GM18520 (cell line): ENCODE measurements at regions not wholly inside any gene's neighbourhood (a gene's known extent, or its start where the extent isn't known, plus 50 kb on each side); places are given as distances from the start of the nearest gene placed in this dataset.

Experiments
- ATAC-seq: cut with Tn5 transposase; IDR thresholded peaks from one replicate; pipeline ENCODE4 v1.9.1; 2021; ENCODE audit not compliant: unreplicated experiment

DNA sequence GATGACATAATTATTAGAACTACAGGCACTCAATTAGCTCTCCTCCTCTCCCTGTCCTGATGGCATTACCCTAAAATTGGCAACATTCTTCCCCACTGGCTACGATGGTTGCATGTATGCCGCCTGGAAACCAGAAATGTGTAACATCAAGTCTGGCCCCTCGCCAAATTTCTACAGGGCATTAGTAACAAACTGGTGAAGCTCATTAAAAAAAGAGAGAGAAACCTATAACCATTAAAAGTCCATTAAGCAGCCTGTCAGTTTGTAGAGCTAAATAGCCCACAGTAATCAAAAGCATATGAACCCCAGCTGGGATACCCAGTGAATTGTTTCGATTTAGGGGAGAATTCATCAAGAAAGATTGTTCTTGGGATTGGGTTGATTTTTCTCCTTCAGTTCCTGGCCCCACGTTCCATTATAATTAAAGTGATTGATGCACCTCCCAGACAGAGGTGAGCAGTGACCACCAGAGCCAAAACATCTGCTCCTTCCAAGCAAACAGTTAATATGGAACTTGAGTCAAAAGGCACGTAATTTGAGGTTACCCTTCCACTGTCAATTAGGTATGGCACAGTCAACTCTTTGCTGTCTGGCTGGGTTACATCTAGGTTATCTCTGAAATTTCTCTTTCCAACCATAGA is 208.6 kb downstream of the C1D start:
- ATAC-seq, result no peak

DNA sequence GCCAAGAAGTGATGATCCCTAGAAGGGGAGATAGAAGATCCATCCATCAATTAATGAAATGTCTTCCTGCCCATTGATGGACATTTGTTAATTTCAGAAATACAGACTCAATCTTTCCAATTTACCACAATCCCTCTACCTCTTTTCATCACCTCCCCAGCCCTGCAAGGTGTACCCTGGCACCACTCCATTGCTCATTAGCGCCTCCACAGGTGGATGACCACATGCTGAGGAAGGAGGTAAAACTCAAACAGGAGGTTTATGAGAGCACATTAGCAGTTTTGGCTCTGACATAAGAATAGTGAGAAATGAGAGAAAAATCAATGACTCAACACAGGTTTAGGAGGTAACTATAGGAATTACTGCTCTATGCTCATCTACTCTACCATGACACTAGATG is 208.0 kb downstream of the C1D start:
- no peak for ATAC-seq

DNA sequence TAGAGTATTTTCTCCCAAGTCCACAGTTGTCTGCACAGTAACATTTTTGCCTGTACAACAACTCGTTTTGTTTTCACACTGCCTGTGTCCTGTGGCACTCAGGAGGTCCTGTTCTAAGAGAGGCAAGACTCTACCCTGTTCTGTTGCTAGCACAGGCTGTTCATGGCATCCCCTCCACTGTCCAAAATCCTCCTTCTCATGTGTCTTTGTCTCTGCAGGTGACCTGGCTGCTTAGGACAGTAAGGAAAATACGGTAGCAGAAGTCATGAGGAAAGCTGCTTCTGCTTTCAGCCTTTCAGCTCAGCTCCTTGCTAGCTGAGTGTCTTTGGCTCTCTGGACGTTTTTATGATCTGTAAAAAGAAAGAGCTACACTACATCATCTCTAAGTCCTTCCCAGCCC is 205.9 kb downstream of the C1D start:
- no peak for ATAC-seq

DNA sequence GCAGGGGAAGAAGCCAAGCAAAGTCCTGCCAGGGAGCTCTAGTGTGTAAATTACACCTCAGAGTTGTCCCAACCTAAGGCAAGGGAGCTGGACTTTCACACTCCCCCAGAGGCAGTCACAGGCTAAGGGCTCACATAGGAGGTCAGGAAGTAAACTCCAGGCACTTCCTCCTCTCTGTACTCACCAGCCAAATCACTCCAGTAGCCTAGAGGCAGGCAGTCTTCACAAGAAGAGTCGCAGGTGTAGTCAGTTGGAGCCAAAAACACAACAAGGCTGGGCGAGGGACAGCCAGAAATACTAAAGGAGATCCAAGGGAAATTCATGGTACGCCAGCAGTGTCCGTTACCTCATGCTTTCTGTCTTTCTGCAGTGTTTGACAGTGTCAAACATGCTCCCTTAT is 205.0 kb downstream of the C1D start:
- no peak for ATAC-seq

DNA sequence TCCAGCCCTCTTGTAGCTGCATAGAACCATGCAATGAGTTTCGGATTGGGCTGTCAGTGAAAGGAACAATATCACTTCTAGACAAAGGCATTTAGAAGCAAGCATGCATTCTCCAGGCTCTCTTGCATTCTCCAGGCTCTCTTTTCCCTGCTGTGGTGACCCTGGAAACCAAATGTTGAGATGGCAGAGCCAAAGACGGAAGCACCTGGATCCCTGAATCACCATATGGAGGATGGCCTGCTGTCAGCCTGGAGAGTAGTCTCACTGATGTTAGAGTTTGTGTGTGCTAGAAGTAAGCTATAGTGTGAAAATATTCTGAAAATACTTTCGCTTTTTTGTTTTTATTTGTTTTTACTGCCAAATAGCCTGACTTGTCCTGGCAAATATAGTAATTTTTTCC is 203.9 kb downstream of the C1D start:
- ATAC-seq, result no peak

DNA sequence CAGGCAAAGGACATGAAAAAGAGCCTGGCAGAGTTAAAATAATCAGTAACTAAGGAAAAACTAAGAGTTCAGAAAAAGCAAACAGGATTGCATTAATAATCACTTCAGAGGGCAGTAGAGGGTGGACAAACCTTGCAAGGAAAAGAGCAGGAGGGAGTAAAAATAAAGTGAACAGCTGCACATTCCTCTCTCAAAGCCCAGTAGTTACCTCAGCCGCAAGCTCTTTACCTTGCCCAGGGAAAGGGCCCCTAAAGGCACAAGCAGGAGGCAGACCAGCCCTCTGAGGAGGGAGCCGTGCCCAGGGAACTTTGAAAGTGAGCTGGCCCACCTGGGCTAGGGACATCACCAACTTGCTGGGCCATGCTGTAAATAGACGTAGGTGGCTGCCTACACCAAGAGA is 196.9 kb downstream of the C1D start:
- ATAC-seq, result no peak

DNA sequence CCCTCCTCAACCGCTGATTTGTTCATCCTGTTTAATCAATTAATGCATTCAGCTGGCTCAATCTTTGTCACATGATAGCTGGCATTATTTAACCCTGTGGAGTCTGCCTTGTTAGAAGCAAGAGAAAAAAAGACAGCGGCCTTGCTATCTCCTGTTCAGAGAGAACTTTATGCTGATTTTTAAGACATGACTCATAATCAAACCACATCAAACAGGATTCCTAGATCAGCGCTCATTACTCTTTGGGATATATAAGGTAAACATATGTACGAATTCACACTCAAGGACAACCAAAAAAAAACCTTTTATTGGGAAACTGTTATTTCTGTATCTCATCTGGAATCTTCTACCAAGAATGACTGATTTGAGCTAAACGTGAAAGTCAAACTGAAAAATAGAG is 195.1 kb downstream of the C1D start:
- no peak for ATAC-seq

DNA sequence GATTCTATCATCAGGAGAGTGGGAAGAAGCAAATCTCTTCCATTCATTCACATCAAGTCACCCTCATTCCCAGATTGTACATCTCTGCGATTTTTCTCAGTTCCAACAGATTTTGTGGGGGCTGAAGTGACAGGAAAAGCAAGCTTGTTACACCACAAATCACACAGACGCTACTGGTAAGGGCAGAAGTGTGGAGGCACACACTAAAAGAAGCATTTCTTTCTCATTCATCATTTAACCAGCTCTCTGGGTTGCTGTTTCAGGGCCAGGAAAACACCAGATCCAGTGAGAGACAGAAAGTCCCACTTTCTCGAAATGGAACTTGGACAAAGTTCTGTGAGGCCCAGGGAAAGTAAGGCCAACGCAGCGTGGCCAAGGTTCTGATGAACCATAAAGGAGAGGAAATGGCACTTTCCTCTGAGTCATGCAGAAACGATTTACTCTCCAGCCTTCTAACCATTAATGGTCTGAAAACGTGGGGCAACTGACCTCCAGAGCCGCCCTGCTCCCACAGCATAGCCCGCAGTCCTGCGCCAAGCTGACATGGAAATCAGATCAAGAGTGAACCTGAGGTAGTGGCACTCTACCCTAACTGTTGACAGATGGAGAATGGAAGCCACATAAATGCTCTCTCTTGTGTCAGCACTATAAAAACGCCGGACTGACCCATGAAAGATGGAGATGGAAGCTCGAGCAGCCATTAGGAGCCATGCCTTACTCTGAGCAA is 191.0 kb downstream of the C1D start:
- no peak for ATAC-seq

DNA sequence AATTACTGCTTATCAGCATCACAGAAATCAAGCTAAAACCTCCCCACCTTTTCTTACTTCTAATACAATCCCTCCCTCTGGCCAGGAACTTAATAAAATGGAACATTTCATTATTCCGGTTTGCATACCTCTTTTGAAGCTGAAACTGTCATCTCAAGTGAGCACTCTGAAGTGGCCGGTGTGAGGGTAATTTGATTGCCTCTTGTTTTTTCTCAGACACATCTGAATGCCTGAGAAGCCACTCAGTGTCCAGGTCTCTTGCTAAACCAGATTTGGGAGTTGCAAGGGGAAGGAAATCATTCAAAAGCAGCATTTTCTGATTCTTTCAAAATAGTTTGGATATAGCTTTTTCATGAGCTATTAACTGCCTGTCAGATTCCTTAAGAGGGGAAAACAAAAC is 190.3 kb downstream of the C1D start:
- ATAC-seq, result no peak

DNA sequence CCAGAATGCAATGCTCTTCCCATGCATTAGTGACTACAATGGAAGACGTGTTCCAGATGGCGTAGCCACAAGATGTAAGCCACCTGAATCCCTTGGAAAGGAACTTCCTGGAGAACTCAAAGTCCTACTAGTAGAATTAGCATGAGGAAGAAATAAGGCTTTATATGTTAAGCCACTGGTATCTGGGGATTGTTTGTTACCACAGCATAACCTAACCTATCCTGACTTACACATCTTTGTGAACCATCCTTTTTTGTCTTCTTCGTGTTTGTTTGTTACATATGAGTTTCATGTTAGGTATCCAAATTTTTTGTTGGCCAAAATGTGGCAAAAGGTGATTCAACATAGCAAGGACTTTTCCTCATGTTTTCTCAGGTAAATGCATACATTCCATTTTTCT is 188.9 kb downstream of the C1D start:
- ATAC-seq, result no peak

DNA sequence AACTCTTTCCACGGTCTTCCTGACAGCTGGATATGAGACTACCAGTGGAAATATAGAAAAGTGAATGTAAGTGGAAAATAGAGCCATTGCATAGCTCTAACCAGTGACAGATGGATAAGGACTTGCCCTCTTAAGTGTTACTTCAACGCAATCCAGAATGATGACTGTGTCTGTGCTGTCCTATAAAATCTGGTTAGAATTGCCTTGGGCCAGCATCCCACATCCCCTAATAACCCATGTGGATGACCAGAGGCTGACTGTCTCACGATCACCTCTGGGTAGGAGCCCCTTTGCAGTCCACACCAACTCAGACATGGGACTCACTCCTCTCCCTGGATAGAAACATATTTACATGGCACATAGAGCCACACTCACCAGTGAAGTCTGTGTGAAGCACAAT is 186.6 kb downstream of the C1D start:
- ATAC-seq, result no peak

DNA sequence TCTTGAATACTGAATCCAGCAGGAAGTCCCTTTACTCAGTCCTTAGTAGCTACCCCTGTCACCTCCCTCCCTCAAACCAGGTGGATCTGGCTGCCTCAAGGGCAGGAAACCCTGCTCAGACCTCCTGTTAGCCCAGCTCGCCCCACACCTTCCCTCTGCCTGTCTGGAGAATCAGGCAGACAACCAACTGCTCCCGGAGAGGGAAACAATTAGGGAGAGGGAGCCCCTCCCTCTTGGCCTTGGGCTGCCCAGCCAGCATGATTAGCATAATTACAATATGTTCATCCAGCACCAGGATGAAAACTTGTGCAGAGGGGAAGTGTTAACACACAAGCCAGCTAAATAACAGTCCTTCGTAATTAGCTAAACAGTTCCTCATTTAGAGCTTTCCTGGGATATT is 185.5 kb downstream of the C1D start:
- no peak for ATAC-seq

DNA sequence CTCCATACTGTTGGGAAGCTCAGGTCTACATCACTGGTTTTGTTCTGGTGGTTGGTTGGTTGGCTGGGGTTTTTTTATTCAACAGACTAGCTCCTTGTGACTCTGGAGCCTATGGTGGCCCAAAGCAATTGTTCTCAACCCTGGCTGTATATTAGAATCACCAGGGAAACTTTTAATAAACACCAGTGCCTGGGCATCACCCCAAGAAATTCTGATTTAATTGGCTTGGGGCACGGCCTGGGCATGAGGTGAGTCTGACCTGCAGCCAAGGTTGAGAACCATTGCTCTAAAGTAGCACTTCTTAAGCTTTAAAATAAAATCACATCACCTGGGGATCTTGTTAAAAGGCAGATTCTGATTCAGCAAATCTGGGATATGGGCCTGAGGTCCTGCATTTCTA is 184.1 kb downstream of the C1D start:
- ATAC-seq, result no peak

DNA sequence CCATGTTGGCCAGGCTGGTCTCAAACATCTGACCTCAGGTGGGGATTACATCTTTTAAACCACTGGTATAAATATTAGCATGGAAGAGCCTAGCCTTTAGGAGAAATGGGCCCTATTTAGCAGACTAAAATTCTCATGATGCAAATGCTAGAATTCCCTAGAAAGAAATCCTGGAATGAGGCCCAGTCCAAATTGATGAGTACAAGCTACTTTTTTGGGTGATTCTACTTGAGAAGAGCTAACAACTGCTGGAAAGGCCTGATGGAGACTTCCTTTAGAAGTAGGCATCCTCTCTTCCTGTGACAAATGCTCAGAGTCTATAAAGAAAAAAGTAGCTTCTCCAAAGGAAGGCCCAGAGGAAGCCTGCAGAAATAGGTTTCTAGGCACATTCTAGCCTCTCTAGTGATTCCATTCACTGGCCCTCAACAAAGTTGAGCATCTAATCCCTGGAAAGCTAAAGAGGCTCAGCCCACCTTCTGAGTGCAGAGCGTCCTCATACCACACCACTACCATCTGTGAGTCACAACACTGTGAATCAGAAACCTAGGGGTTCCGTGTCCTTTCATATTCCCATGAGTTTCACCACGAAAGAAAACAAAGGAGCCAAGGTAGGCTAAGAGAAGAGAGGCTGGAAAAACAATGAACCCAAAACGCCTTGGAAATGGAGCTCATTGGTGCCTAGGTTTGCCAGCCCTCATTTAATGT is 183.1 kb downstream of the C1D start:
- ATAC-seq, result no peak

DNA sequence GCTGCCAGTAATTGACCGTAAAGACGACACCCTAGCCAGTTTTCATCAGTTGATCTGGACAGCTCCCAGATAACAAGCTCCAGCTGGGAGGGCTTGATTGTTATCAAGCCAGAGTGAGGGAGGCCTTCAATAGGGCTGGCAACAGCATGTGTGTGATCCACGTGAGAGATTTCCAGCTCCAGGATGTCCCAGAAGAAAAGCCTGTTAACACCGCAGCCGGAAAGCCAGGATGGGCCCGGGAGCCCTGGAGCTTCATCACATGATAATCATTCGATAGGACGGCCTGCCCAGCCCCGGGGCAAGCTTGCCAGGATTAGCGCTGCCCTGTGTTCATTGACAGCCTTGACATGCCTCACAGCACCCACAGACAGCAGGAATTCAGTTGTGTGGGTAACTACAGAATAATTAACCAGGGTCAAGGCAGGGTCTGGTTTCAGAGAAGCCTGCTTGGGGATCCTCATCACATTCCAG is 182.5 kb downstream of the C1D start:
- ATAC-seq, result no peak

DNA sequence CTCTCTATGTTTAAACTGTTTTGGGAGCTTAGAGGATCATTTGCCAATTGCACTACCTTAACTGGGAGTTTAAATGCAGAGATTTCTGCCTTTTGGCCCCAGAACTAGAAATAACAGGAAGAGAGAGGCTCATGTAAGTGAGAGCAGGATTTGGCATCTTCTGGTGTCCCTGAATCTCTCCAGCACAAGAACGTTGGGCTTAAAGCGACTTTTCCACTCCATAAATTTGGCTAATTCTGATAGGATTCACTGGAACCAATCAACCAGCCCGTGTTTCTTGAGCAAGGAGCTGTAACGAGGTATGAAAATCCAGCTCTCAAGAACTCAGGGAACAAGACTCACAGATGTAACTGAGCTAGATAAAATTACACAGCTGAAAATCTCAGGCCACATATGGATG is 181.0 kb downstream of the C1D start:
- ATAC-seq, result no peak

DNA sequence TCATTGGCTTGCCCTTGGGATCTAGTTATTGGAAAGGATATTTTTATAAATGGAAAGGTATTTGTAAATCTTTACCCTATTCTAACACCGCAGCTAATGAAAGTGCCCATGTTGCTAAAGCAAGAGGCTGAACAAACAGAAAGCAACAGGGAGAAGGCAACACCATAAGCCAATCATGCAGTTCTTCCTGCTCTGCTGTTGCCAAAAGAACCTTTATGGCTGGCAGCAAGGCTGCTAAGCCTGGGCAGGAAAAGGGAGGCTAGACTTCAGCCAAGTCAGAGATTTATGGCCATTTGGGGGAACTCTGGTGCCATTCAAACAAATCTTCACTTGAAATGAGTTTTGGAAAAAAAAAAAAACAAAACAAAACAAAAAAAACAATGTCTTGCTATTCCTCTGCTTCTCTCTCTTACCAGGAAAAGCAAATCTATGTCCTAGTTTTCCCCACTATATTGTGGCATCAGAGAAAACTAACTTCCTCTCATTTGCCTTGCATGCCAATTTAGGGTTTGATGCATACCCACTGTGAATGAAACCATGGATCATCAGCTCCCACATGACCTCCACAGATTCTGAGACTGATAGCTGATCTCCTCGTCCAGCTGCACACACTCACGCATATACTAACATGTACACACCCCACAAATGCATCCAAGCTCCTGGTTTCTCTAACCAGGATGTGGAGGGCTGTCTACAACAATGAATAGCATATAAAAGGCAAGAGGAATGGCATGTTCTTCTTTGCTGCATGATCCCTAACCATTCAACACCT is 179.3 kb downstream of the C1D start:
- ATAC-seq, result no peak

DNA sequence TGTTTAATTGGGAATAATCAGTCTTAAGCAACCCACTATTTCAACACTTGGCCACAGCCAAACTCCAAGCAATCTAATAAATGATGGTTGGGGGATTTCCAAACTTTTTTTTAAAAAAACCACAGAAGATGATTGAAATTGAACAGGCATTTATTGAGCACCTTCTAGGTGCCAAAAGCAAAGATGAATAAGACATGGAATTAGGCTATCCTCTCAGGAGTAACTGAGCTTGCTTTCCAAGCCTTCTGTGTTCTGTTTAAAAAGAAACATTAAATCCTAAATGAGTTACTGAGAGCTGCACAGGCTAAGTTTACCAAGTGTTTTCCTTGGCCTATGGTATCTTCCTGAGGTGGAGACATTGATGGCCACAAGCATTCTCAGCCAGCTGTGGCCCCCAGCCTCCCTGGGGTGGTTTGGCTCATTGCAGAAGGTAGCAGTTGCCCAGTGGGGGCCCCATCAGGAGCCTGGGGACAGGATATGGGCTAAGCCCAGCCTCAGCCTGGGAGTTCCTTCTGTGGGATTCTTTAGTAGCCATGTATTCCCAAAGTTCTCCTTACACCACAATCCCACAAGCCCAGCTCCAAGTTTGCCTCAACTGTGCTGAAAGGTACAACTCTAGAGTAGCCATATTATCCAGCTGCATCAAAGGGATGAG is 174.3 kb downstream of the C1D start:
- no peak for ATAC-seq

DNA sequence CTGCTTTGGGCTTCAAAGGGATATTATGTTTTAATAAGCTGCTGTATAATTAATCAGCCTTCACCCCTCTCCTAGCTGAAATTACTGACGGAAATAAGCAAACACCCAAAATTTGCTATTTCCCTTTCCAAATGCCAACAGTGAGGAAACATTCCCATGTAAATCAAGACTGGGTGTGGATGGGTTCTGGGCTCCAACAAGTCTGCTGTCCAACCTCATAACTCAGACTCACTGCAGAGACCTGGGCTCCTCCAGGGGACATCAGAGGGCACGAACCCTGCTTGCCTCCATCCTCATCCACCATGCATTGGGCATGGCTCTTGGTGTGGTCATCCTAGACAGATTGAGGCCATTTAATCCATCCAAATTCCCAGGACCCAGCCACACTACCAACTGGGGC is 173.7 kb downstream of the C1D start:
- no peak for ATAC-seq

DNA sequence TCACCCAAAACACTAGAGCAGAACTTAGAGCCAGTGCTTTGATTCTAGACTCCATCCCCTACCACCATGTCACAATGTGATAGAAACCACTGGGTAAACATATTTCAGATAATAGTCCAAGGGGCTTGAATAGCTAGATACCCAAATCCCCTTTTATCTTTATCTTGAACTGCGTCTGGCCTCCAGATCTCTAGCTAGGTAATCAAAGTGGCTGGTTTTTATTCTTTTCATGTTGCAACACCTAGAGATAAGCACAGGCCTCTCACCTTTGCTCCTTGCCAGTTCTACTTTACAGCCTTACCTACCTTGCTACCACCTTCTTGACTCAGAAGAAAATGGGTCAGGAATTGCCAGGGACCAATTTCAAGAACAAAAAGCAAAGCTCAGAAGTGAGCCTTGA is 171.2 kb downstream of the C1D start:
- ATAC-seq, result no peak

DNA sequence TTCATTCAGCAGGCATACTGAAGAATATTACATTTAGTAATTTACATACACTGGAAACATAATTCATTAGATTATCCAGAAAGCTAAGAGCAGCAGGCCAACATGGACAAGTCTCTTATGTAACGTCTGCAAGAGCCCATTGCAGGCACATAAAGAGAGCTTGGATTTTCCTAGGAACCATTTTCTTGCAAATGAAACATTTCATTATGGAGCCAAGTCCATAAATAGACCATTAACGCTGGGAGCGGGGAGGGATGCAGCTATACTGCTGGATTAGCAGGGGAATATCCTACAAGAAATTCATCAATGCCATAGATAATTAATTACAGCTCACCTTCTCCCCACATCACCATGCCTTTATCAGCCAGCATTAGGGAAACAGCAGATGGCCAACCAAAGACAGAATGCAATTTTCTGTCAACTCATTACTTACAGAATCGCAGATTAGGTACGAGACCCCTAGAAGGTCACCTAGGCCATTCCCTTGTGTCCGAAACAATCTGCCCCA is 170.4 kb downstream of the C1D start:
- ATAC-seq, result no peak
